Heart left ventricle (tissue), 16 donors: ENCODE measurements at regions not wholly inside any gene's neighbourhood (a gene's known extent, or its start where the extent isn't known, plus 50 kb on each side); places are given as distances from the start of the nearest gene placed in this dataset.
"Not testable (repeated sequence)": the region's sequence is repeated elsewhere in the genome, so short reads cannot be mapped to it uniquely, and the experiment has no call there.

Source experiments
- ATAC-seq, 4 donors: fragments of 200-7000 bp; cut with Tn5 transposase; one replicate each; pipeline ENCODE4 v1.9.1; 2020 to 2022; ENCODE audit warnings: moderate library complexity in 4 of 4, mild to moderate bottlenecking in 3 of 4, moderate number of reproducible peaks in 1 of 4
- DNase-seq, 5 donors: peaks; one replicate each; pipeline ENCODE4 v3.0.0-alpha.2; 2020
- H3K27ac ChIP-seq, 12 donors: fragments of 200-600 bp; sonication (generic) in 4 of 12; one replicate each; pipeline versions ENCODE4 v1.5.0 to v1.8.0; 2016 to 2022; ENCODE audit warnings: mild to moderate bottlenecking in 2 of 12
- H3K27me3 ChIP-seq, 9 donors: fragments of 200-600 bp; sonication (generic) in 2 of 9; one replicate each; pipeline versions ENCODE4 v1.5.1 to v1.8.0; 2016 to 2022; ENCODE audit warnings: mild to moderate bottlenecking in 3 of 9
- H3K36me3 ChIP-seq, 9 donors: fragments of 200-600 bp; sonication (generic) in 2 of 9; one replicate each; pipeline versions ENCODE4 v1.5.0 to v1.8.0; 2018 to 2022; ENCODE audit warnings: mild to moderate bottlenecking in 2 of 9
- H3K4me1 ChIP-seq, 12 donors: fragments of 200-600 bp; sonication (generic) in 4 of 12; one replicate each; pipeline versions ENCODE4 v1.5.0 to v1.8.0; 2016 to 2022; ENCODE audit warnings: mild to moderate bottlenecking in 3 of 12
- H3K4me3 ChIP-seq, 12 donors: fragments of 200-600 bp; sonication (generic) in 4 of 12; one replicate each; pipeline versions ENCODE4 v1.5.0 to v1.8.0; 2017 to 2022; ENCODE audit warnings: mild to moderate bottlenecking in 9 of 12, moderate library complexity in 4 of 12
- H3K9me3 ChIP-seq, 12 donors: fragments of 200-600 bp; sonication (generic) in 4 of 12; one replicate each; pipeline versions ENCODE4 v1.5.0 to v1.8.0; 2016 to 2022; ENCODE audit warnings: mild to moderate bottlenecking in 1 of 12
- CTCF ChIP-seq, 12 donors: fragments of 200-600 bp; sonication (generic) in 4 of 12; IDR thresholded peaks; one replicate each; pipeline versions ENCODE4 v1.5.0 to v1.8.0; 2018 to 2022; ENCODE audit warnings: antibody characterized with exemption in 12 of 12, mild to moderate bottlenecking in 5 of 12
- POLR2A ChIP-seq, 2 donors: fragments of 450-650 bp; IDR thresholded peaks; one replicate each; pipeline ENCODE4 v1.6.1; 2017; ENCODE audit warnings: antibody characterized with exemption in 2 of 2, mild to moderate bottlenecking in 2 of 2, moderate library complexity in 2 of 2
- WGBS, 4 donors: extraction: QIAGEN DNeasy Blood & Tissue Kit in 2 of 4; methylation state at CpG; one replicate each; pipeline versions ENCODE4 v1.1.5 to v1.1.7; 2013 to 2018; 5-methylcytosine and 5-hydroxymethylcytosine counted together
- intact Hi-C, 10 donors: fragments of 100-400 bp; cut with DNase I; formaldehyde crosslinking; loops; one replicate each; pipeline versions ENCODE4 v1.11.1 to v1.14.2; 2022
- donor health status: ischemic (EF 13 %, LVEDD 7.1; RV severe dilation, severe dysfunction).
- donor health status: healthy with polysubstance abuse.
- donor health status: DM: no; HTN: yes; CAD: no.
- donor health status: DM: no; HTN: no; CAD: no.
- donor health status: ischemic (EF 25% LVEDD 6.9; RV normal size, moderate dysfunction).
- donor health status: ischemic (EF 25% LVEDD 5.7; RV mildly dilated, moderate dysfunction).
- donor health status: healthy.
- donor health status: DM: yes; HTN: yes; CAD: no.
- donor health status: ischemic (EF 35%, LVEDD 5.7; RV mildly dilated, moderate dysfunction).
- donor health status: nonischemic (EF 11% LVEDD 7.7; RV severe dilation, severe dysfunction).
- donor health status: DM: yes; HTN: yes; CAD: no.
- donor health status: PGD.
- donor health status: ischemic (EF 29% LVEDD 5.4; RV normal size, mild dysfunction).
- donor health status: nonischemic (EF 23%, LVEDD 6.1; RV moderate dilation, normal function).

- ATAC-seq: no peak
Observed at GRCh38 chrX:1903236-1903935, 288.5 kb downstream of the ASMT start.

GRCh38 chrX:1904663-1905218 is 289.9 kb downstream of the ASMT start:
- intact Hi-C loops: no loop called here
- no peak overlapping the region for H3K4me3 ChIP-seq
- DNase-seq (no peak), ATAC-seq (no peak)
- H3K9me3 ChIP-seq: peaks cover 0 to 26% (median 0%) of the 10 kb centered on the region in 12 donors
- H3K27me3 ChIP-seq: peaks cover 0 to 8% (median 0%) of the 10 kb centered on the region in 9 donors
- WGBS, 4 donors: 79 to 92% (median 86%) methylated on average over 2 of the region's 2 CpGs
- no peaks in the 10 kb centered on the region for H3K4me1 ChIP-seq
- H3K27ac ChIP-seq: no peak overlapping the region
- TF ChIP-seq POLR2A (IDR thresholded peaks at IDR 0.05): no peak
- TF ChIP-seq CTCF (IDR thresholded peaks at IDR 0.05): no peak
- H3K36me3 ChIP-seq: no peaks in the 10 kb centered on the region

More at GRCh38 chrX:1903236-1903935, 288.5 kb downstream of the ASMT start:
- TF ChIP-seq CTCF (IDR thresholded peaks at IDR 0.05) (no peak), POLR2A (IDR thresholded peaks at IDR 0.05) (no peak)
- no peak for DNase-seq
- H3K27me3 ChIP-seq: peaks cover 0 to 8% (median 0%) of the 10 kb centered on the region in 9 donors
- H3K4me3 ChIP-seq: no peak overlapping the region
- H3K36me3 ChIP-seq: no peaks in the 10 kb centered on the region
- 80 to 88% (median 84%) methylated on average over 17 of the region's 17 CpGs for WGBS, 4 donors
- H3K4me1 ChIP-seq: no peaks in the 10 kb centered on the region
- H3K9me3 ChIP-seq: peaks cover 0 to 26% (median 0%) of the 10 kb centered on the region in 12 donors
- intact Hi-C loops: no loop called here
- no peak overlapping the region for H3K27ac ChIP-seq

GRCh38 chrX:1906028-1906427 is 291.2 kb downstream of the ASMT start:
- DNase-seq (no peak), ATAC-seq (no peak)
- Histone ChIP-seq H3K9me3 (peaks cover 0 to 26% (median 0%) of the 10 kb centered on the region in 12 donors), H3K36me3 (no peaks in the 10 kb centered on the region), H3K4me3 (no peak overlapping the region), H3K4me1 (no peaks in the 10 kb centered on the region), H3K27me3 (peaks cover 0 to 8% (median 0%) of the 10 kb centered on the region in 9 donors), H3K27ac (no peak overlapping the region)
- intact Hi-C loops: no loop called here
- TF ChIP-seq POLR2A (IDR thresholded peaks at IDR 0.05): no peak
- no peak for TF ChIP-seq CTCF (IDR thresholded peaks at IDR 0.05)

GRCh38 chrX:1908996-1909395 is 294.1 kb downstream of the ASMT start:
- H3K9me3 ChIP-seq: peaks cover 0 to 26% (median 0%) of the 10 kb centered on the region in 12 donors
- H3K36me3 ChIP-seq, ATAC-seq, H3K4me3 ChIP-seq, H3K4me1 ChIP-seq, H3K27me3 ChIP-seq, H3K27ac ChIP-seq, DNase-seq, intact Hi-C loops: not testable (repeated sequence)
- 73 to 91% (median 89%) methylated on average over 11 to 12 of the region's 12 CpGs for WGBS, 4 donors
